GM12878 (cell line): ENCODE measurements at regions not wholly inside any gene's neighbourhood (a gene's known extent, or its start where the extent isn't known, plus 50 kb on each side); places are given as distances from the start of the nearest gene placed in this dataset.

ENCODE experiments used
- ATAC-seq: fragments of 200-7000 bp; cut with Tn5 transposase; 3 replicates; pipeline ENCODE4 v1.9.1; 2020; ENCODE audit warnings: mild to moderate bottlenecking, moderate library complexity
- BruUV-seq: library from RNA; stranded (reverse); fragments of 400-500 nt; replicated peaks from 2 replicates; lab custom pipeline; 2021; lab: Mats Ljungman, UMichigan
- CTCF ChIA-PET: fragments of 300-600 bp; sonication (Branson Sonifier 250); formaldehyde crosslinking; extraction: SDS; loops from one replicate; lab custom pipeline; 2021; ENCODE audit warnings: inconsistent platforms; lab: Yijun Ruan, JAX
- POLR2A ChIA-PET: fragments of 350-600 bp; formaldehyde crosslinking; extraction: SDS; loops from one replicate; lab custom pipeline; 2021; ENCODE audit warnings: inconsistent platforms; lab: Charles Lee
- RAD21 ChIA-PET: fragments of 300-600 bp; sonication (Branson Sonifier 250); formaldehyde crosslinking; loops from one replicate; lab custom pipeline; 2023; ENCODE audit warnings: antibody characterized with exemption; ENCODE audit not compliant: unreplicated experiment; lab: Charles Lee
- SMC1A ChIA-PET: fragments of 300-600 bp; sonication (Branson Sonifier 250); formaldehyde crosslinking; loops from one replicate; lab custom pipeline; 2023; ENCODE audit not compliant: unreplicated experiment, uncharacterized antibody; lab: Charles Lee
- DNase-seq: peaks from one replicate; pipeline ENCODE4 v3.0.0-alpha.2; 2011; ENCODE audit warnings: low read depth, low spot score
- FAIRE-seq: peaks from 3 replicates; lab custom pipeline; 2011; peaks lifted over from hg19 to GRCh38; lab: Jason Lieb, UNC
- H2AFZ ChIP-seq: 2 replicates; pipeline ENCODE4 v1.6.0; 2011; ENCODE audit warnings: low read depth, low read length, control low read depth; ENCODE audit not compliant: control insufficient read depth
- H3K27ac ChIP-seq: 2 replicates; pipeline ENCODE4 v1.5.1; 2011; ENCODE audit warnings: control low read depth; ENCODE audit not compliant: control insufficient read depth, insufficient read depth
- H3K27me3 ChIP-seq, 2 experiments: replicated peaks in 1 of 2; 2 replicates each; pipeline versions ENCODE4 v1.6.0 to v1.6.1; 2011; ENCODE audit warnings: low read length in 1 of 2; ENCODE audit not compliant: control insufficient read depth in 2 of 2, insufficient read depth in 2 of 2
- H3K36me3 ChIP-seq, 2 experiments: 2 replicates each; pipeline ENCODE4 v1.5.1; 2011; ENCODE audit warnings: low read length in 1 of 2; ENCODE audit not compliant: control insufficient read depth in 2 of 2, insufficient read depth in 2 of 2
- H3K4me1 ChIP-seq: 2 replicates; pipeline ENCODE4 v1.6.1; 2011; ENCODE audit warnings: mild to moderate bottlenecking, low read length, moderate library complexity, mixed read lengths; ENCODE audit not compliant: control insufficient read depth, insufficient read depth
- H3K4me2 ChIP-seq: 2 replicates; pipeline ENCODE4 v1.6.0; 2011; ENCODE audit warnings: control low read depth; ENCODE audit not compliant: control insufficient read depth, insufficient read depth
- H3K4me3 ChIP-seq: fragments of 200-600 bp; sonication (generic); 2 replicates; pipeline ENCODE4 v1.5.1; 2016
- H3K79me2 ChIP-seq: 2 replicates; pipeline ENCODE4 v1.6.0; 2011; ENCODE audit warnings: low read length; ENCODE audit not compliant: control insufficient read depth, insufficient read depth
- H3K9ac ChIP-seq: 2 replicates; pipeline ENCODE4 v1.8.0; 2011; ENCODE audit warnings: low read length, control low read depth, mixed read lengths; ENCODE audit not compliant: control insufficient read depth, insufficient read depth
- H3K9me3 ChIP-seq: replicated peaks from 3 replicates; pipeline ENCODE4 v1.5.1; 2011; ENCODE audit warnings: mild to moderate bottlenecking, low read length; ENCODE audit not compliant: control insufficient read depth, insufficient read depth
- H4K20me1 ChIP-seq: 2 replicates; pipeline ENCODE4 v1.6.0; 2011; ENCODE audit not compliant: control insufficient read depth, insufficient read depth
- ATF2 ChIP-seq: IDR thresholded peaks from 2 replicates; pipeline ENCODE4 v1.6.1; 2012; ENCODE audit warnings: low read length, inconsistent platforms
- BRCA1 ChIP-seq: IDR thresholded peaks from 2 replicates; pipeline ENCODE4 v1.6.1; 2011; ENCODE audit warnings: low read depth, low read length, improper control_type of control experiment
- CHD4 ChIP-seq: fragments of 200-600 bp; sonication (generic); IDR thresholded peaks from 2 replicates; pipeline ENCODE4 v1.6.1; 2016; ENCODE audit warnings: mild to moderate bottlenecking
- EGR1 ChIP-seq, 2 experiments: IDR thresholded peaks; 1 replicate in 1 of 2; 2 replicates in 1 of 2; pipeline ENCODE4 v1.6.1; 2011 to 2012; ENCODE audit warnings: low read depth in 2 of 2, low read length in 2 of 2, borderline replicate concordance in 1 of 2, mild to moderate bottlenecking in 1 of 2, moderate library complexity in 1 of 2
- GABPA ChIP-seq: IDR thresholded peaks from 2 replicates; pipeline ENCODE4 v1.6.1; 2014; ENCODE audit warnings: antibody characterized with exemption, low read depth, mild to moderate bottlenecking, inconsistent platforms
- IRF5 ChIP-seq: fragments of 450-650 bp; IDR thresholded peaks from 2 replicates; pipeline ENCODE4 v1.6.1; 2017; ENCODE audit warnings: borderline replicate concordance
- KDM1A ChIP-seq: fragments of 200-600 bp; sonication (generic); IDR thresholded peaks from 2 replicates; pipeline ENCODE4 v1.6.1; 2016; ENCODE audit warnings: borderline replicate concordance
- NR2C1 ChIP-seq: fragments of 450-650 bp; IDR thresholded peaks from 2 replicates; pipeline ENCODE4 v1.6.1; 2017; ENCODE audit warnings: antibody characterized with exemption, mild to moderate bottlenecking, moderate library complexity
- STAT3 ChIP-seq: IDR thresholded peaks from 2 replicates; pipeline ENCODE4 v1.6.1; 2011; ENCODE audit warnings: low read depth, low read length, improper control_type of control experiment
- TCF12 ChIP-seq: IDR thresholded peaks from 2 replicates; pipeline ENCODE4 v1.6.1; 2011; ENCODE audit warnings: low read depth, mild to moderate bottlenecking, low read length
- YBX1 ChIP-seq: fragments of 450-650 bp; IDR thresholded peaks from 2 replicates; pipeline ENCODE4 v1.6.1; 2016; ENCODE audit warnings: antibody characterized with exemption
- ZNF274 ChIP-seq: IDR thresholded peaks from one replicate; pipeline ENCODE4 v1.8.0; 2011; ENCODE audit not compliant: insufficient read length, insufficient read depth
- ZNF384 ChIP-seq: IDR thresholded peaks from 2 replicates; pipeline ENCODE4 v1.6.1; 2012; ENCODE audit warnings: low read depth, mild to moderate bottlenecking, low read length, improper control_type of control experiment, borderline replicate concordance
- ZNF687 ChIP-seq: fragments of 450-650 bp; IDR thresholded peaks from 2 replicates; pipeline ENCODE4 v1.6.1; 2017; ENCODE audit warnings: mild to moderate bottlenecking, moderate library complexity
- WGBS: methylation state at CpG from one replicate; pipeline ENCODE4 v1.1.6; 2016; ENCODE audit warnings: low lambda C conversion rate; ENCODE audit not compliant: insufficient replicate concordance, insufficient coverage; ENCODE audit errors: missing lambda C conversion rate; 5-methylcytosine and 5-hydroxymethylcytosine counted together
- in situ Hi-C: fragments of 300-500 bp; cut with MboI; formaldehyde crosslinking; loops from 9 replicates; pipeline ENCODE4 v1.14.3; 2018; ENCODE audit warnings: mixed read lengths
- intact Hi-C: fragments of 100-400 bp; cut with micrococcal nuclease; formaldehyde crosslinking; loops from one replicate; pipeline ENCODE4 v1.14.2; 2022; ENCODE audit not compliant: unreplicated experiment

GRCh38 chr11:112619106-112619505, 342.1 kb upstream of the NCAM1 start (continued):
- TF ChIP-seq ZNF687: no peak
- TF ChIP-seq IRF5: no peak
- no peak for TF ChIP-seq ZNF384

GRCh38 chr11:112620621-112621394, 340.4 kb upstream of the NCAM1 start:
- no peak for FAIRE-seq
- Histone ChIP-seq H3K4me3 (no peak overlapping the region), H3K9me3 (no peaks in the 10 kb centered on the region), H2AFZ (peak overlapping the region; percentile 29), H3K36me3 (no peaks in the 10 kb centered on the region), H3K27me3 (no peaks in the 10 kb centered on the region), H4K20me1 (no peaks in the 10 kb centered on the region), H3K9ac (no peak overlapping the region), H3K79me2 (no peaks in the 10 kb centered on the region), H3K4me2 (peak overlapping the region; percentile 10; the same call in 1 of the 2 replicates), H3K4me1 (peaks cover 27% of the 10 kb centered on the region), H3K27ac (peak overlapping the region; percentile 50)
- RAD21 ChIA-PET: interaction anchor here (1.3 to 2.4 kb wide), 2 partner anchors 24 to 32 kb away, joined by 5 to 10 read pairs; no protein-coding TSS in a partner anchor
- no TSS peak for BruUV-seq
- WGBS: 31% methylated on average over 7 of the region's 7 CpGs
- SMC1A ChIA-PET: interaction anchor here (0.9 to 2.3 kb wide), 2 partner anchors 32 to 39 kb away, joined by 3 to 10 read pairs; no protein-coding TSS in a partner anchor
- intact Hi-C loops: no loop called here
- CTCF ChIA-PET: interaction anchor here (3.2 kb wide), 1 partner anchor 32 kb away, joined by 15 read pairs; no protein-coding TSS in a partner anchor
- DNase-seq: peak; percentile 37
- ATAC-seq: peak; percentile 44
- in situ Hi-C loops: no loop called here
- POLR2A ChIA-PET: interaction anchor here (0.6 kb wide), 2 partner anchors 8 to 988 kb away, joined by 3 read pairs; no protein-coding TSS in a partner anchor
- TF ChIP-seq ZNF274: no peak
- no peak for TF ChIP-seq EGR1 (IDR thresholded peaks at IDR 0.05; ENCODE audit: borderline replicate concordance in 1 of 2, low read depth in 2 of 2, low read length in 2 of 2)
- no peak for TF ChIP-seq KDM1A
- 0 out of 2 replicates have a peak, but pooled peaks have one; percentile 41 for TF ChIP-seq ATF2
- TF ChIP-seq NR2C1: 0 out of 2 replicates have a peak, but pooled peaks have one; percentile 18
- no peak for TF ChIP-seq CHD4
- TF ChIP-seq YBX1: no peak
- no peak for TF ChIP-seq STAT3
- TF ChIP-seq GABPA: peak; percentile 67
- no peak for TF ChIP-seq BRCA1
- no peak for TF ChIP-seq TCF12
